NCI-H2171 (cell line): ENCODE measurements at regions not wholly inside any gene's neighbourhood (a gene's known extent, or its start where the extent isn't known, plus 50 kb on each side); places are given as distances from the start of the nearest gene placed in this dataset.
"Not testable (repeated sequence)": the region's sequence is repeated elsewhere in the genome, so short reads cannot be mapped to it uniquely, and the experiment has no call there.

ENCODE experiments used
- DNase-seq: peaks from one replicate; lab custom pipeline; 2025; lab: John Stamatoyannopoulos, UW

GRCh38 chr1:219433001-219433400, 179.9 kb downstream of the ZC3H11B start:
- no peak for DNase-seq

- DNase-seq = no peak
Measured at GRCh38 chr1:219432191-219432606, 180.7 kb downstream of the ZC3H11B start.

- DNase-seq = no peak
Measured at GRCh38 chr1:219430419-219430818, 182.5 kb downstream of the ZC3H11B start.

- no peak for DNase-seq
Measured at GRCh38 chr1:219428651-219429050, 184.3 kb downstream of the ZC3H11B start.

- no peak for DNase-seq
Measured at GRCh38 chr1:219427989-219428388, 184.9 kb downstream of the ZC3H11B start.

GRCh38 chr1:219427403-219427802, 185.5 kb downstream of the ZC3H11B start:
- DNase-seq = no peak

GRCh38 chr1:219422811-219423598, 189.9 kb downstream of the ZC3H11B start:
- no peak for DNase-seq

GRCh38 chr1:219420913-219421312, 192.0 kb downstream of the ZC3H11B start:
- no peak for DNase-seq

- no peak for DNase-seq
Measured at GRCh38 chr1:219419860-219420259, 193.0 kb downstream of the ZC3H11B start.

- no peak for DNase-seq
Measured at GRCh38 chr1:219419065-219419464, 193.8 kb downstream of the ZC3H11B start.

GRCh38 chr1:219417610-219418009, 195.3 kb downstream of the ZC3H11B start:
- no peak for DNase-seq

- no peak for DNase-seq
Measured at GRCh38 chr1:219416598-219417238, 196.2 kb downstream of the ZC3H11B start.

- no peak for DNase-seq
Measured at GRCh38 chr1:219415915-219416314, 197.0 kb downstream of the ZC3H11B start.

- DNase-seq = no peak
Measured at GRCh38 chr1:219415433-219415832, 197.5 kb downstream of the ZC3H11B start.

- DNase-seq = no peak
Measured at GRCh38 chr1:219414250-219414649, 198.7 kb downstream of the ZC3H11B start.

- no peak for DNase-seq
Measured at GRCh38 chr1:219413536-219413935, 199.4 kb downstream of the ZC3H11B start.

GRCh38 chr1:219412772-219413171, 200.1 kb downstream of the ZC3H11B start:
- no peak for DNase-seq

- DNase-seq = not testable (repeated sequence)
Measured at GRCh38 chr1:219410721-219411120, 202.2 kb downstream of the ZC3H11B start.

GRCh38 chr1:219405531-219406331, 207.2 kb downstream of the ZC3H11B start:
- DNase-seq = no peak

GRCh38 chr1:219404629-219405028, 208.3 kb downstream of the ZC3H11B start:
- no peak for DNase-seq

- DNase-seq = no peak
Measured at GRCh38 chr1:219402925-219403324, 210.0 kb downstream of the ZC3H11B start.

GRCh38 chr1:219401724-219402625, 210.9 kb downstream of the ZC3H11B start:
- no peak for DNase-seq
